ENCODE measurements at regions not wholly inside any gene's neighbourhood (a gene's known extent, or its start where the extent isn't known, plus 50 kb on each side); places are given as distances from the start of the nearest gene placed in this dataset.
"Not testable (repeated sequence)": the region's sequence is repeated elsewhere in the genome, so short reads cannot be mapped to it uniquely, and the experiment has no call there.

- Mint-ChIP-seq H3K27me3 (ENCODE audit: low read depth) (no peaks in the 10 kb centered on the region), H3K4me3 (no peak overlapping the region), H3K4me1 (peaks cover 44% of the 10 kb centered on the region), H3K27ac (no peak overlapping the region), H3K36me3 (ENCODE audit: low read depth) (no peaks in the 10 kb centered on the region), H3K9me3 (peaks cover 17% of the 10 kb centered on the region)
- TF ChIP-seq CTCF (IDR thresholded peaks at IDR 0.05; ENCODE audit: unreplicated experiment in 3 of 3): no peak
Measured at GRCh38 chrX:13483773-13484172, 85.6 kb upstream of the EGFL6 start.

GRCh38 chrX:13482746-13483541 lies 86.5 kb upstream of the EGFL6 start:
- Mint-ChIP-seq H3K4me3 (no peak overlapping the region), H3K27ac (peak overlapping the region in 1 of 3 experiments; percentile 60), H3K4me1 (peaks cover 38% of the 10 kb centered on the region), H3K9me3 (peaks cover 17% of the 10 kb centered on the region), H3K36me3 (ENCODE audit: low read depth) (no peaks in the 10 kb centered on the region), H3K27me3 (ENCODE audit: low read depth) (no peaks in the 10 kb centered on the region)
- TF ChIP-seq CTCF (IDR thresholded peaks at IDR 0.05; ENCODE audit: unreplicated experiment in 3 of 3): no peak

GRCh38 chrX:13480780-13481179 lies 88.6 kb upstream of the EGFL6 start:
- H3K36me3 Mint-ChIP-seq (ENCODE audit: low read depth); H3K4me3 Mint-ChIP-seq; H3K27me3 Mint-ChIP-seq (ENCODE audit: low read depth): not testable (repeated sequence)
- Mint-ChIP-seq H3K9me3 (peaks cover 21% of the 10 kb centered on the region), H3K4me1 (peaks cover 27% of the 10 kb centered on the region), H3K27ac (peak overlapping the region in 1 of 3 experiments; percentile 47)

- H3K27ac Mint-ChIP-seq: no peak overlapping the region
- TF ChIP-seq CTCF (IDR thresholded peaks at IDR 0.05; ENCODE audit: unreplicated experiment in 3 of 3): no peak
- no peaks in the 10 kb centered on the region for H3K27me3 Mint-ChIP-seq (ENCODE audit: low read depth)
Measured at GRCh38 chrX:13479452-13479813, 90.0 kb upstream of the EGFL6 start.

GRCh38 chrX:13478740-13479451 lies 90.5 kb upstream of the EGFL6 start:
- H3K36me3 Mint-ChIP-seq (ENCODE audit: low read depth): no peaks in the 10 kb centered on the region
- peaks cover 41% of the 10 kb centered on the region for H3K4me1 Mint-ChIP-seq
- H3K9me3 Mint-ChIP-seq: peaks cover 18% of the 10 kb centered on the region
- no peaks in the 10 kb centered on the region for H3K27me3 Mint-ChIP-seq (ENCODE audit: low read depth)
- TF ChIP-seq CTCF (IDR thresholded peaks at IDR 0.05; ENCODE audit: unreplicated experiment in 3 of 3): no peak
- peak overlapping the region in 1 of 3 experiments; percentile 59 for H3K27ac Mint-ChIP-seq
- no peak overlapping the region for H3K4me3 Mint-ChIP-seq

More at GRCh38 chrX:13479452-13479813, 90.0 kb upstream of the EGFL6 start:
- Mint-ChIP-seq H3K4me3 (no peak overlapping the region), H3K36me3 (ENCODE audit: low read depth) (no peaks in the 10 kb centered on the region), H3K9me3 (peaks cover 21% of the 10 kb centered on the region), H3K4me1 (peaks cover 36% of the 10 kb centered on the region)

- no peak for TF ChIP-seq CTCF (IDR thresholded peaks at IDR 0.05; ENCODE audit: unreplicated experiment in 3 of 3)
- Mint-ChIP-seq H3K9me3 (peaks cover 12% of the 10 kb centered on the region), H3K27ac (peak overlapping the region; percentile 5 to 81 (median 66)), H3K4me3 (peak overlapping the region in 1 of 3 experiments; percentile 16), H3K27me3 (ENCODE audit: low read depth) (no peaks in the 10 kb centered on the region), H3K4me1 (peaks cover 63% of the 10 kb centered on the region), H3K36me3 (ENCODE audit: low read depth) (no peaks in the 10 kb centered on the region)
Measured at GRCh38 chrX:13476384-13476783, 93.0 kb upstream of the EGFL6 start.

All from nephron (organoid).